ENCODE measurements at regions not wholly inside any gene's neighbourhood (a gene's known extent, or its start where the extent isn't known, plus 50 kb on each side); places are given as distances from the start of the nearest gene placed in this dataset.

GRCh38 chr3:153442799-153443487, 280.9 kb downstream of the RAP2B start:
- TF ChIP-seq POLR2AphosphoS5 (IDR thresholded peaks at IDR 0.05) = no peak
- no peak for TF ChIP-seq POLR2A (IDR thresholded peaks at IDR 0.05)
- TF ChIP-seq CTCF (IDR thresholded peaks at IDR 0.05) = no peak
- no peak for TF ChIP-seq EP300 (IDR thresholded peaks at IDR 0.05)

Data from suprapubic skin (tissue), 4 donors.